Bone marrow (tissue), 2 donors: ENCODE measurements at regions not wholly inside any gene's neighbourhood (a gene's known extent, or its start where the extent isn't known, plus 50 kb on each side); places are given as distances from the start of the nearest gene placed in this dataset.
A peak's percentile ranks its signal among the peaks of the same experiment; 100 is the strongest.
"Not testable (repeated sequence)": the region's sequence is repeated elsewhere in the genome, so short reads cannot be mapped to it uniquely, and the experiment has no call there.

Source experiments
- DNase-seq, 2 donors: peaks; one replicate each; lab custom pipeline; 2025; lab: John Stamatoyannopoulos, UW

DNA sequence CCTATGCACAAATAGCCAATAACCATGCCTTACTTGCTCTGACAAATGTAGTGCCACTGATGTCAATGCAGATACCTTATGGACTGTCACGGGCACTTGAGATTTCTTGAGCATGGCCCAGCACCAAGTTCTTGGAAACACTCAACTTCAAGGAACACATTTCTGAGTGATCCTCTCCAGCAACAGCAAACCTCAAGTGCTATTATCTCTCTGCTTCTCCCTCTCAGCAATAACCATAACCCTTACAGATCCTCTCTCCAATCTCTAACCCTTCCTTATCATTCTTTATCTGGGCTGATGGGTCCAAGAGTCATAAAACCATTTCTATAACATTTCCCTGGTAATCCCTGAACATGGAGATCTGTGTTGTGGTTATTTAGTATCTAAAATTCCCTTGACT, 266.9 kb upstream of the STXBP5 start:
- no peak for DNase-seq

DNA sequence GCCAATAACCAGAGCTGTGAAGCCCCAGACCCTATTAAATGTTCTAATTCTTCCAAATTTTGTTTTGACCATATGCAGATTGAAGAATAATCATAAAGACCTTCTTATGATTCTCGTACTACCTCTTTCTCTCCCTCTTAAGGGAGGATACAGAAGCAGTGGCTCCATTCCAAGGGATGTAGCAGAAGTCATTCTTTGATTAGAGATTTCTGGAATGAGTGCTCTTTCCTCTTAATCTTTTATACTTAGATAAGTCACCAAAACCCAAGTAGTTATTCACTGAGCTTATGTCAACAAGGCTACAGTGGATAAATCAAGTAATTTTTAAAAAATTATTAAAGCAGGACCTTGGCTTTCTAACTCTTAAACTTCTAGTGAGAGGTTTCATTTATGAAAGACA, 266.0 kb upstream of the STXBP5 start:
- DNase-seq: no peak

- not testable (repeated sequence) for DNase-seq
Observed at GRCh38 chr6:146939456-146939855, 264.8 kb upstream of the STXBP5 start.

DNA sequence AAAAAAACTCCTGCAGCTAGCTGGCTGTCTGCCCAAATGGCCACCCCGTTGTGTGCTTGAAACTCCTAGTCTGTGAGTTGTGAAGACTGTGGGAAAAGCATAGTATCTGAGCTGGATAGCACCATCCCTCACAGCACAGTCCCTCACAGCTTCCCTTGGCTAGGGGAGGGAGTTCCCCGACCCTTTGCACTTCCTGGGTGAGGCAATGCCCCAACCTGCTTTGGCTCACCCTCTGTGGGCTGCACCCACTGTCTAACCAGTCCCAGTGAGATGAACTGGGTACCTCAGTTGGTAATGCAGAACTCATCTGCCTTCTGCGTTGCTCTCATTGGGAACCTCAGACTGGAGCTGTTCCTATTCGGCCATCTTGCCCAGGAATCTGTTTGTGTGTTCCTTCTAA, 260.6 kb upstream of the STXBP5 start:
- no peak for DNase-seq

GRCh38 chr6:146944077-146944476, 260.1 kb upstream of the STXBP5 start:
- no peak for DNase-seq

DNA sequence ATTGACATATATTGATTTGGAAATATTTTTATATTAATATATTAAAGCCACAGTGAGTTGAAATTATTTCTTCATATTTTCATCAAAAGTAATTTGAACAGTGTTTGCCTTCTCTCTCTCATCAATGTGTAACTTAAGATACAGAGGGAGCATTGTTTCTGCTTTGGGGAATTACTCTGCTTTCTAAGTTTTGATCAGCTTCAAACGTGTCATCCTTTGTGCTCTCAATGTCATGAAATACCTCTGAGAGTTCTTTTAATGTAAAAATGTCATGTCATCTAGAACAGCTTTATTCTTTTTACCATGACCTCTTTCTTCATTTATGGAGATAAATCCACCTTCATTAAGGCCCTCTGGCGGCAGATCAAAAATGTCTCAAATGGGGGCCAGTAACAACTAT, 259.4 kb upstream of the STXBP5 start:
- no peak for DNase-seq

- DNase-seq: no peak
Observed at GRCh38 chr6:146946559-146946958, 257.7 kb upstream of the STXBP5 start.

DNA sequence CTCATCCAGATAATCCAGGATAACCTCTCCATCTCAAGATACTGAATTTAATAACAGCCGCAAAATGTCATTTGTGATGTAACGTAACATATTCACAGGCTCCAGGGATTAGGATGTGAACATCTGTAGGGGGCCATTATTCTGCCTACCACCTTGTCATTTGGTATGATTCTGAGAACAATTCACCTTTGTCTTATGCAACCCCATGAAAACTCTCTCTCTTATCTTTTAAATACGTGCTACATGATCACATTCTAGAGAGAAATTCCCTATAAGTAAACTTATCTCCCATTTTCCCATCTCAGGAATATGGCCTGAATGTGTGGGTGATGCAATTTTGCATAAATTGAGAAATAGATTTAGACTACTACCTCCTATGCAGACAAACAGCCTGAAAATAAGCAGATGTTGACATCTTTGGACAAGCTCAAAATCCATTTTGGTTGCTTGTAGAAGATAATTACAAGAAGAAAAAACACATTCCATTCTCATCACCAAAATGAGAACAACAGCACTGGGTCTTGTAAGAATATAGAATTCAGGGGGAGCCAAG, 255.4 kb upstream of the STXBP5 start:
- DNase-seq: no peak

DNA sequence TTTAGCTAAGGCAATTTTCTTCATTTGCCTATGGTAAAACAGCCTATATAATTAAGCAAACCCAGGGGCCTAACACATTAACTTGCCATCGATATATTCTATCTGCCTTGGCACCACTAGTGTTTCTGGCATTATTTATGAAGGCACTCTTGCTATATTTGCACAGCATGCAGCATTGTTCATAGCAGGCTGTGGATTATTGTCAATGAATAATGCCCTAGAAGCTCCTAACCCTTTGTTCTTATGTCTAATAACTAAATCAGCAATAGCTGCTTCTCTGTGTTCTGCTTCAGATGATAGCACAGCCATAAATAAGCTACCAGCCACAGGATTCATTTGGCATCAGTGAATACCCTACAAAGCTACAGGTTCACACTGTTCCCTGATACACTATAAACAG, 254.8 kb upstream of the STXBP5 start:
- no peak for DNase-seq

- DNase-seq: peak in 1 of 2 donors; percentile 93
Observed at GRCh38 chr6:146950351-146950835, 253.8 kb upstream of the STXBP5 start.

DNA sequence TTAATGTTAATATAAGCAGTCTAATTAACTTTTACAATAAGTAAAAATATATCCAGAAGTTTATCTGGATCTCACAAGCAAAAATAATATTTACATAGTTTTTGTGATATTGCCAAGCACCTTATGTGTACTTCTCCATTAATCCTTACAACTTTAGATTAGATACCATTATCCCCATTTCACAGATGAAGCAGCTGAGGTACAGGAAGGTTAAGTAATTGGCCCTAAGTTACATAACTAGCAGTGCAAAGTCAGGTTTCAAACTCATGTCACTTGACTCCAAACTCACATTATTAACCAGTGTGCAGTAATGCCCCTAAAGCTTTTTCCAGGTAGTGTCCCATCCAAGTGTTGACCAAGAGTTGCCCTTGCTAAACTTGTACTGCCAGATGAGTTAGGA, 248.6 kb upstream of the STXBP5 start:
- DNase-seq: no peak

DNA sequence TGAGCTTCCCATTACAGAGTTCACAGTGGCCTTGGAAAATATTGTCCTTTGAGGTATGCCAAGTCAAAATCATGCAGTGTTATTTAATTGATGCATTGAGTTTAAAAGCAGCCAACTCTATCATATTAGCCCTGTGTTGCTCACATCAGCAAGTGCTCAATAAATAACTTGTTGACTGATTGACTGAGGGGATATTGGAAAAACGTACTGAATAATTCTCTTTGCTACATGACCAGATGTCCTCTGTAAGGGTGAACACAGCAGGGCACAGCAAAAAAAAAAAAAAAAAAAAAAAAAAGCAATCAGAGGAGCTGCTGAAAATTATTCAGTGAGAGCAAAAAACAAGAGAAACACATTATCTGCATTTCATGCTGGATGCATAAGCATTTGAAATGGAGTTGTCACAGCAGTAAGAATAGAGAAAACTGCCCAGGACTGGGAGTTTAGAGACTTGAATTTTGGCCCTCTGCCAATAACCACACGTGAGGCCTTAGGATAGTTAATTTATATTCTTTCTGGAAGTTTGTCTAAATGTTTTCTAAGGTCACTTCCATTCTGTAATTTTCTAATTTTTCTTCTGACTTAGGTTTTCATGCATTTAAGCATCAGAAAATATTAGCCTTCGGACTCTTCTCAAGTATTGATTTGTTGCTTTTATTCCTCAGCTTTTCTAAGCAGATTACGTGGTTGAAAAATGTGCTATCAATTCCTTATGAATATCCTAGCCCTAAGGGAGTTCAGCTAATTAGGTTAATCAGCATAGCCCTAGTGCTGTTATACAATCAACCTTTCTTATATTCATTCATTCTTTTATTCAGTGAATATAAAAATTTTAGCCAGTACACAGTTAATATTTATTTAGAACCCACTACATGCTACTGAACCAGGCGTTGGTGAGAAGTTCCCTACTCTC, 246.8 kb upstream of the STXBP5 start:
- no peak for DNase-seq

GRCh38 chr6:146961831-146962230, 242.4 kb upstream of the STXBP5 start:
- no peak for DNase-seq

GRCh38 chr6:146962329-146962728, 241.9 kb upstream of the STXBP5 start:
- DNase-seq: no peak

- no peak for DNase-seq
Observed at GRCh38 chr6:146965110-146965689, 239.0 kb upstream of the STXBP5 start.

- no peak for DNase-seq
Observed at GRCh38 chr6:146968041-146968760, 236.0 kb upstream of the STXBP5 start.

DNA sequence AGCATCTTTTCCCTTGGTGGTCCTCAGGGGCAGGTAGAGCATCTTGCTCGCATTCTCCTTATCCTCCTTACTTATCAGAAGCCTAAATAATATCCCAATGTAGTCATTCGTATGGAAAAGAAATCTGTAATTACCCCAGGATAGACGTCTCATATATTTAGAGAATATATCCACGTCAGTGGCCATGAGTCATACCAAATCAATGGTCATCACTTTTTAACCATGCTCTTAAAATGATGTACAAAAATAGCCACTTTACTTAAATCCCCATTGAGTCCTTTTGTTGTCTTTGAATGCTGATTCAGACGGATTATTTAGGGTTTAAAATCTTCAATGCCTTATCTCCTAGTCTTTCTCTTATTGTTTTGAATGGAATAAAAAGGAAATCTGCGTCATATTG, 231.7 kb upstream of the STXBP5 start:
- DNase-seq: no peak

DNA sequence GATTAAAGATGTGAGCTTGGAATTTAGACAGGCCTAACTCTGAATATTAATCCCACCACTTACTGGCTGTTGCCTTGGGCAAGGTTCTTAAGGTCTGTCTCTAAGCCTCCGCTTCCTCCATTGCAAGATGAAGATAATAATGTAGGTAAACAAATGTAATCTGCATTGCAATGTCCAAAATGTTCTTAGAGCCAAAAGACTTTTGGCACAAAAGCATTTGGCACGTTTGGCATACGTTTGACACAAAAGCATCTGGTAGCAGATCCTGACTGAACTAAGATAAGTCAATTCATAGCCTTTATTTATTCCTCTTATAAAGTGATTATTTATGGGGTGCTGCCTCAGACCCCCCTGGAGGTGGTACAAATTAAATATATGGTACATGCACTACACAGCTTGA, 229.9 kb upstream of the STXBP5 start:
- DNase-seq: no peak

GRCh38 chr6:146975093-146975492, 229.1 kb upstream of the STXBP5 start:
- no peak for DNase-seq

DNA sequence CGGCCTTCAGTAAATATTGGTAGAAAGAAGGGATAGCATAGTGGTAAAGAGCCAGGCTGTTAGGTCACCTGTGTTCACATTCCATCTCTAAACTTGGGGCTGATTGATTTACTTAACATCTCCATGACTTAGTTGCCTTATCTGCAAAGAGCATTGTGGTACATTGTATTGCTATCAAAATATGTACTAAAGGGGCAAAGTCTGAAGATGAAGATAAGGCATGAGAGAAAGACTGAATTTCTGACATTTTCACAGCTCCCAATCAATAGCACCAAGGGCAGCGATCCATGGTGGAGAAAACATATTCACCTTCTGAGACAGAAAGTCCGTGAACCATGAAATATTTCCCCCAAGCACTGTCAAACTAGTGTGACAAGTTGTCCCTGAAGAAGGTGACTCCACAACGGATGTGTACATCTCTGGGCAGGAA, 223.3 kb upstream of the STXBP5 start:
- no peak for DNase-seq

- DNase-seq: no peak
Observed at GRCh38 chr6:146981981-146982380, 222.2 kb upstream of the STXBP5 start.

- DNase-seq: no peak
Observed at GRCh38 chr6:146984251-146984924, 219.8 kb upstream of the STXBP5 start.
